Activated naive CD4-positive, alpha-beta T cell treated with anti-CD3 and anti-CD28 coated beads for 36 hours (primary cell): ENCODE measurements at regions not wholly inside any gene's neighbourhood (a gene's known extent, or its start where the extent isn't known, plus 50 kb on each side); places are given as distances from the start of the nearest gene placed in this dataset.
A peak's percentile ranks its signal among the peaks of the same experiment; 100 is the strongest.

Experiments
- CTCF ChIA-PET: fragments of 350-600 bp; sonication (Branson Sonifier 250); formaldehyde crosslinking; loops from one replicate; lab custom pipeline; 2021; ENCODE audit warnings: antibody characterized with exemption; lab: Charles Lee
- DNase-seq: peaks from one replicate; pipeline ENCODE4 v3.0.0-alpha.2; 2020
- H3K27ac Mint-ChIP-seq: one replicate; pipeline ENCODE4 v1.8.0; 2021; ENCODE audit warnings: mild to moderate bottlenecking, mixed read lengths
- H3K27me3 Mint-ChIP-seq: one replicate; pipeline ENCODE4 v1.8.0; 2021; ENCODE audit warnings: low read depth, mixed read lengths
- H3K36me3 Mint-ChIP-seq: one replicate; pipeline ENCODE4 v1.8.0; 2021; ENCODE audit warnings: low read depth, mixed read lengths
- H3K4me1 Mint-ChIP-seq: one replicate; pipeline ENCODE4 v1.8.0; 2021; ENCODE audit warnings: low read depth, mixed read lengths
- H3K4me3 Mint-ChIP-seq: one replicate; pipeline ENCODE4 v1.8.0; 2021; ENCODE audit warnings: mild to moderate bottlenecking, moderate library complexity, mixed read lengths
- H3K9me3 Mint-ChIP-seq: one replicate; pipeline ENCODE4 v1.8.0; 2021; ENCODE audit warnings: mixed read lengths
- intact Hi-C: fragments of 100-400 bp; cut with micrococcal nuclease; formaldehyde crosslinking; loops from one replicate; pipeline ENCODE4 v1.15.1; 2023

DNA sequence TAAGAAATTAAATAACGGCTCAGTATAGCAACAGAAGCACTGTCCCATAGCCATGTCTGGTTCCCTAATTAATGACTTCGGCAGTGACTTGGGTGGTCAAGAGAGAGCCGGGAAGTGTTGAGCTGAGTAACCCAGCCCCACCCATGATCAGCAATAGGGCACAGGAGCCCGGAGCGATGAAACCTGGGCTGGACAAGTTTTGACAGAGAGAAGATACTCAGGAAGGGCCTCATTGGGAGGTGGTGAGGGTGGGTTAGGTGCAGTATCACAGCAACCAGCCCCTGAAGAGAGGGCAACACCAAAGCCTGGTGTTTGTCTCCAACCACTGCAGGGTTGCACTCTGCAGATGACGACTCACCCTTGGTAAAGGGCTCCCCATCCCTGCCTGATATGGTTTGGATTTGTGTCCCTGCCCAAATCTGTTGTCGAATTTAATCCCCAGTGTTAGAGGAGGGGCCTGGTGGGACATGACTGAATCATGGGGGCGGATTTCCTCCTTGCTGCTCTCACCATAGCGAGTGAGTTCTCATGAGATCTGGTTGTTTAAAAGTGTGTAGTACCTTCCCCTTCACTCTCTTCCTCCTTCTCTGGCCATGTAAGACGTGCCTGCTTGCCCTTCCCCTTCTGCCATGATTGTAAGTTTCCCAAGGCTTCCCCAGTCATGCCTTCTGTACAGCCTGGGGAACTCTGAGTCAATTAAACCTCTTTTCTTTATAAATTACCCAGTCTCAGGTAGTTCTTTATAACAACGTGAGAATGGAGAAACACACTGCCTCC lies 124.9 kb upstream of the MED13L start:
- Mint-ChIP-seq H3K27me3 (no peaks in the 10 kb centered on the region), H3K36me3 (no peaks in the 10 kb centered on the region), H3K4me3 (no peak overlapping the region), H3K9me3 (peaks cover 22% of the 10 kb centered on the region), H3K4me1 (no peaks in the 10 kb centered on the region), H3K27ac (no peak overlapping the region)
- DNase-seq: no peak
- intact Hi-C loops: no loop called here
- CTCF ChIA-PET: no interaction called here

- Mint-ChIP-seq H3K4me1 (peaks cover 3% of the 10 kb centered on the region), H3K27ac (no peak overlapping the region), H3K9me3 (peaks cover 14% of the 10 kb centered on the region), H3K36me3 (no peaks in the 10 kb centered on the region), H3K27me3 (no peaks in the 10 kb centered on the region), H3K4me3 (no peak overlapping the region)
- DNase-seq: no peak
- CTCF ChIA-PET: no interaction called here
- intact Hi-C loops: no loop called here
Measured at GRCh38 chr12:116403546-116403945, 126.1 kb upstream of the MED13L start.

- Mint-ChIP-seq H3K27me3 (no peaks in the 10 kb centered on the region), H3K27ac (no peak overlapping the region), H3K4me3 (no peak overlapping the region), H3K4me1 (peaks cover 3% of the 10 kb centered on the region), H3K9me3 (peaks cover 9% of the 10 kb centered on the region), H3K36me3 (no peaks in the 10 kb centered on the region)
- CTCF ChIA-PET: no interaction called here
- no peak for DNase-seq
- intact Hi-C loops: no loop called here
Measured at GRCh38 chr12:116404247-116404646, 126.8 kb upstream of the MED13L start.

- Mint-ChIP-seq H3K27ac (no peak overlapping the region), H3K4me3 (no peak overlapping the region), H3K36me3 (no peaks in the 10 kb centered on the region), H3K27me3 (no peaks in the 10 kb centered on the region), H3K4me1 (peaks cover 3% of the 10 kb centered on the region), H3K9me3 (peaks cover 6% of the 10 kb centered on the region)
- DNase-seq: no peak
- CTCF ChIA-PET: no interaction called here
- intact Hi-C loops: no loop called here
Measured at GRCh38 chr12:116404913-116405611, 127.6 kb upstream of the MED13L start.

DNA sequence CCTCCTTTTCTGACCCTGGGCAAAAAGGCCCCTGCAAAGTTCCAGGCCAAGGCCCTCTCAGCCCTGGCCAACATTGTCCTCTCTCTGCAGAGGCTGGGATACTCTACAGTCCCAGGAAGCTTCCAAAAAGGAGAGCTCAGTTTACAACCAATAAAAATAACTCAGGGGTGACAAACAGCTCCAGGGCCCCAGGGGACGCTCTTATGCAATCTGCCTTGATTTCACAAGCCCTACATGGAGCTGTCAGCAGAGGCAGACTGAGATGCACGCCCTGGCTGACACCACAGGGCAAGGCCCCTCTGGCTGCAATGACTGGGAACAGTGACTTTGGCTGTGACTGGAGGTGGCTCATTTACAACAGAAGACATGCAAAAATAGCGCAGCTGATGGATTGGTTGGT lies 129.0 kb upstream of the MED13L start:
- H3K4me1 Mint-ChIP-seq: peaks cover 3% of the 10 kb centered on the region
- no peak overlapping the region for H3K4me3 Mint-ChIP-seq
- H3K27ac Mint-ChIP-seq: no peak overlapping the region
- no peaks in the 10 kb centered on the region for H3K9me3 Mint-ChIP-seq
- no peaks in the 10 kb centered on the region for H3K27me3 Mint-ChIP-seq
- peak; percentile 6 for DNase-seq
- CTCF ChIA-PET: no interaction called here
- intact Hi-C loops: no loop called here
- no peaks in the 10 kb centered on the region for H3K36me3 Mint-ChIP-seq

- Mint-ChIP-seq H3K4me3 (no peak overlapping the region), H3K36me3 (no peaks in the 10 kb centered on the region), H3K4me1 (peaks cover 3% of the 10 kb centered on the region), H3K27me3 (no peaks in the 10 kb centered on the region), H3K9me3 (no peaks in the 10 kb centered on the region), H3K27ac (no peak overlapping the region)
- intact Hi-C loops: no loop called here
- no peak for DNase-seq
- CTCF ChIA-PET: no interaction called here
Measured at GRCh38 chr12:116408489-116409250, 131.2 kb upstream of the MED13L start.

DNA sequence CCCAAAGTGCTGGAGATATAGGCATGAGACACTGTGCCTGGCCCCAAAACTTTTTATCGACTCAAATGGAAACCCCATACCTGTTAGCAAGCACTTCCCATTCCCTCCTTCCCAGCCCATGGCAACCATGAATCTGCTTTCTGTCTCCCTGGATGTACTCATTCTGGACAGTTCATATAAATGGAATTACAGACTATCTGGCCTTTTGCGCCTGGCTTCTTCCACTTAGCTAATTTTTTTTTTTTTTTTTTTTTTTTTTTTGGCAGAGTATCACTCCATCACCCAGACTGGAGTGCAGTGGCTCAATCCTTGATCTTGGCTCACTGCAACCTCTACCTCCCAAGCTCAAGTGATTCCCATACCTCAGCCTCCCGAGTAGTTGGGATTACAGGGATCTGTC lies 134.5 kb upstream of the MED13L start:
- peaks cover 3% of the 10 kb centered on the region for H3K4me1 Mint-ChIP-seq
- no peaks in the 10 kb centered on the region for H3K27me3 Mint-ChIP-seq
- no peak overlapping the region for H3K4me3 Mint-ChIP-seq
- CTCF ChIA-PET: interaction anchor here (0.9 kb wide), 1 partner anchor 414 kb away, joined by 3 read pairs; no protein-coding TSS in a partner anchor
- DNase-seq: no peak
- H3K27ac Mint-ChIP-seq: no peak overlapping the region
- H3K36me3 Mint-ChIP-seq: no peaks in the 10 kb centered on the region
- H3K9me3 Mint-ChIP-seq: no peaks in the 10 kb centered on the region
- intact Hi-C loops: no loop called here

DNA sequence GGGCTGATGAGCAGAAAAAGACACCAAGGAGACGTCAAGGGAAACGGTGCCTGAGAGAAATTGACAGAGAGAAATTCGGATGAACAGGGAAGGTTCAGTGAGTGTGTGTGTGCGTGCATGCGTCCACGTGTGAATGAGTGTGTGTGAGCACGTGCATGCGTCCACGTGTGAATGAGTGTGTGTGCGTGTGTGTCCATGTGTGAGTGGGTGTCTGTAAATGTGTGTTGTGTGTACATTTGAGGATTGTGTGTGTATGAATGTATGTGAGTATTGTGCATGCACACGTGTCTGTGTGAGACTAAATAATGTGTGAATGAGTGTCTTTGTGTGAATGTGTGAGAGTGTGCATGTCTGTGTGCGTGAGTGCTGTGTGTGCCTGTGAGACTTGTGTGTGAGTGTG lies 137.4 kb upstream of the MED13L start:
- Mint-ChIP-seq H3K9me3 (no peaks in the 10 kb centered on the region), H3K27me3 (no peaks in the 10 kb centered on the region), H3K4me1 (no peaks in the 10 kb centered on the region), H3K4me3 (no peak overlapping the region), H3K27ac (no peak overlapping the region), H3K36me3 (no peaks in the 10 kb centered on the region)
- intact Hi-C loops: no loop called here
- DNase-seq: no peak
- CTCF ChIA-PET: no interaction called here

GRCh38 chr12:116415408-116416108 lies 138.1 kb upstream of the MED13L start:
- no peak overlapping the region for H3K27ac Mint-ChIP-seq
- H3K4me1 Mint-ChIP-seq: no peaks in the 10 kb centered on the region
- H3K4me3 Mint-ChIP-seq: no peak overlapping the region
- DNase-seq: no peak
- no peaks in the 10 kb centered on the region for H3K36me3 Mint-ChIP-seq
- CTCF ChIA-PET: no interaction called here
- intact Hi-C loops: no loop called here
- H3K9me3 Mint-ChIP-seq: no peaks in the 10 kb centered on the region
- H3K27me3 Mint-ChIP-seq: no peaks in the 10 kb centered on the region

DNA sequence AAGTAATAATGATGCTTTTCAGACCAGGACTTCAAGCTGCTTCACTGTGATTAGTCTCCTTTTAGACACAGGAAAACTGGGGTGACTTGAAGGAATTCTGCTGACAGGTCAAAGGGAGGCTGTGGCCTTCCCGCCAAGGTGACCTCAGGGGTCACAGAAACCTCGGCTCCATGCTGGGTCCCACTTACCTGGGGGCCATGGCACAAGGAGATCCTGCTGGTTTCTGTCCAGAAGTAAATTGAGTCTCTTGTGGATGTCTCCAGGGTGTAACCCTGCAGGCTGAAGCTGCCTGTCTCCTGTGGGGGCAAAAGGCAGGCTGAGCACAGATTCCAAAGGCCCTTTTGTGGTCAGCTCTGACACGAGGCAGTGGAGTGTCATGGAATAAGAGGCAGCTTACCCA lies 138.7 kb upstream of the MED13L start:
- Mint-ChIP-seq H3K4me3 (no peak overlapping the region), H3K27me3 (no peaks in the 10 kb centered on the region), H3K27ac (no peak overlapping the region), H3K36me3 (no peaks in the 10 kb centered on the region), H3K4me1 (no peaks in the 10 kb centered on the region), H3K9me3 (no peaks in the 10 kb centered on the region)
- CTCF ChIA-PET: no interaction called here
- intact Hi-C loops: no loop called here
- DNase-seq: no peak

DNA sequence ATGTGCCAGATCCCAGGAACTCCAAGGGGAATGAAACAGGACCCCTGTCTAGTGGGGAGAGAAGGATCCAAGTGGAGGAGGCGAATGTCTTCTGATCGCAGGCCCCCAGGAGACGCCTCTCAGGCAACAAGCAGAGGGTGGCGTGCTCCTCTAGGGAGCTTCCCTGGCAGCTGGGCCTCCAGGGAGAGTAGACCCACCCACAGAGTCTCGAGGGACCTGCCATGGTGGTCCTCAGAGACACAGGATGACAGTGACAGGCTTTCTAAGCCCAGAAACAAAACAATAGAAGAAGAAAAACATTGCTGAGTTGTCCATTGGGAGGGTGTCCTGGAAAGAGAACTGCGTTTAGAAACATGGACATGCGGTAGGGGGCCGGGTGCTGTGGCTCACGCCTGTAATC lies 140.6 kb upstream of the MAP1LC3B2 start:
- CTCF ChIA-PET: no interaction called here
- Mint-ChIP-seq H3K9me3 (peaks cover 4% of the 10 kb centered on the region), H3K27me3 (no peaks in the 10 kb centered on the region), H3K36me3 (no peaks in the 10 kb centered on the region), H3K4me3 (no peak overlapping the region), H3K27ac (no peak overlapping the region), H3K4me1 (no peaks in the 10 kb centered on the region)
- intact Hi-C loops: no loop called here
- no peak for DNase-seq

GRCh38 chr12:116420227-116420880 lies 138.8 kb upstream of the MAP1LC3B2 start:
- Mint-ChIP-seq H3K27me3 (no peaks in the 10 kb centered on the region), H3K4me3 (no peak overlapping the region), H3K4me1 (no peaks in the 10 kb centered on the region), H3K27ac (no peak overlapping the region), H3K9me3 (peaks cover 4% of the 10 kb centered on the region), H3K36me3 (no peaks in the 10 kb centered on the region)
- intact Hi-C loops: no loop called here
- CTCF ChIA-PET: no interaction called here
- no peak for DNase-seq
